VCaP (cell line): ENCODE measurements at regions not wholly inside any gene's neighbourhood (a gene's known extent, or its start where the extent isn't known, plus 50 kb on each side); places are given as distances from the start of the nearest gene placed in this dataset.

Source experiments
- H3K27ac ChIP-seq: fragments of 450-650 bp; 2 replicates; pipeline ENCODE4 v1.5.1; 2017
- TF ChIP-seq, protein P1 (sequence below): fragments of 450-650 bp; conservative IDR thresholded peaks from 2 replicates; pipeline ENCODE4 v1.5.1; 2017; ENCODE audit warnings: mild to moderate bottlenecking, moderate library complexity

- TF ChIP-seq, protein P1, sequence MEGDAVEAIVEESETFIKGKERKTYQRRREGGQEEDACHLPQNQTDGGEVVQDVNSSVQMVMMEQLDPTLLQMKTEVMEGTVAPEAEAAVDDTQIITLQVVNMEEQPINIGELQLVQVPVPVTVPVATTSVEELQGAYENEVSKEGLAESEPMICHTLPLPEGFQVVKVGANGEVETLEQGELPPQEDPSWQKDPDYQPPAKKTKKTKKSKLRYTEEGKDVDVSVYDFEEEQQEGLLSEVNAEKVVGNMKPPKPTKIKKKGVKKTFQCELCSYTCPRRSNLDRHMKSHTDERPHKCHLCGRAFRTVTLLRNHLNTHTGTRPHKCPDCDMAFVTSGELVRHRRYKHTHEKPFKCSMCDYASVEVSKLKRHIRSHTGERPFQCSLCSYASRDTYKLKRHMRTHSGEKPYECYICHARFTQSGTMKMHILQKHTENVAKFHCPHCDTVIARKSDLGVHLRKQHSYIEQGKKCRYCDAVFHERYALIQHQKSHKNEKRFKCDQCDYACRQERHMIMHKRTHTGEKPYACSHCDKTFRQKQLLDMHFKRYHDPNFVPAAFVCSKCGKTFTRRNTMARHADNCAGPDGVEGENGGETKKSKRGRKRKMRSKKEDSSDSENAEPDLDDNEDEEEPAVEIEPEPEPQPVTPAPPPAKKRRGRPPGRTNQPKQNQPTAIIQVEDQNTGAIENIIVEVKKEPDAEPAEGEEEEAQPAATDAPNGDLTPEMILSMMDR, result no peak
- no peak overlapping the region for H3K27ac ChIP-seq
Observed at GRCh38 chr14:100955201-100955600, 51.7 kb upstream of the RTL1 start.

GRCh38 chr14:100962494-100962893, 59.0 kb upstream of the RTL1 start:
- no peak overlapping the region for H3K27ac ChIP-seq
- TF ChIP-seq, protein P1, result no peak

GRCh38 chr14:100965296-100965695, 61.8 kb upstream of the RTL1 start:
- H3K27ac ChIP-seq, result no peak overlapping the region
- TF ChIP-seq, protein P1, result no peak

GRCh38 chr14:100967178-100967577, 63.7 kb upstream of the RTL1 start:
- no peak overlapping the region for H3K27ac ChIP-seq
- TF ChIP-seq, protein P1, result no peak

- TF ChIP-seq, protein P1, result no peak
Observed at GRCh38 chr14:100967930-100968329, 64.4 kb upstream of the RTL1 start.

GRCh38 chr14:100972118-100972897, 68.8 kb upstream of the RTL1 start:
- no peak overlapping the region for H3K27ac ChIP-seq
- TF ChIP-seq, protein P1, result no peak

More at GRCh38 chr14:100967930-100968329, 64.4 kb upstream of the RTL1 start:
- no peak overlapping the region for H3K27ac ChIP-seq

DNA sequence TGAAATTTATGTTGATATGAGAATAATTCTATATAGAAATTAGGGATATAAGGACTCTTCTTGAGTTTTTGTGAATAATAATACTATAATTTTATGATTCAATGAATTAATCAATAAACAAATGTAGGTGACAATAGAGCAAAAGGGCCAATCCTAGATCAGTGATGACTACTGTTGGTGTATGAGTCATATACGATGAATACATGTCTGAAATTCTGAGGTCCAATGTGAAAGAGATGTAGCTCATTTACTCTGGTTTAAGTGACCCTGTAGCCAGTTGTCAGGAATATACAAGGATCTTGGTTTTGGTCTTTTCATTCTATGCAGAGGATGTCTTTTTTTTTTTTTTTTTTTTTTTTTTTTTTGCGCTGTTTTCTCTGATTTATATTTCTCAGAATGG, 72.1 kb upstream of the RTL1 start:
- TF ChIP-seq, protein P1, result no peak
- no peak overlapping the region for H3K27ac ChIP-seq
